CD4-positive, alpha-beta T cell (primary cell): ENCODE measurements at regions not wholly inside any gene's neighbourhood (a gene's known extent, or its start where the extent isn't known, plus 50 kb on each side); places are given as distances from the start of the nearest gene placed in this dataset.
"Not testable (repeated sequence)": the region's sequence is repeated elsewhere in the genome, so short reads cannot be mapped to it uniquely, and the experiment has no call there.

Experiments used
- ATAC-seq: fragments of 200-7000 bp; cut with Tn5 transposase; one replicate; pipeline ENCODE4 v1.10.0; 2022; ENCODE audit warnings: mild to moderate bottlenecking; ENCODE audit not compliant: poor library complexity
- CTCF ChIA-PET: fragments of 350-600 bp; sonication (Branson Sonifier 250); formaldehyde crosslinking; loops from one replicate; lab custom pipeline; 2021; ENCODE audit warnings: antibody characterized with exemption, inconsistent platforms; lab: Charles Lee
- POLR2A ChIA-PET: fragments of 350-600 bp; sonication (Branson Sonifier 250); formaldehyde crosslinking; loops from one replicate; lab custom pipeline; 2021; ENCODE audit warnings: antibody characterized with exemption, inconsistent platforms; lab: Charles Lee
- DNase-seq, 14 experiments: peaks; one replicate each; pipeline ENCODE4 v3.0.0-alpha.2; 2013 to 2020; ENCODE audit warnings: mixed read lengths in 2 of 14
- H3K27ac ChIP-seq, 2 donors: one replicate each; pipeline versions ENCODE4 v1.5.1 to v1.7.0; 2013; ENCODE audit warnings: low read length in 2 of 2, low read depth in 1 of 2, mild to moderate bottlenecking in 1 of 2
- H3K27me3 ChIP-seq, 2 experiments: 1 replicate in 1 of 2; 2 replicates in 1 of 2; pipeline versions ENCODE4 v1.6.1 to v1.7.0; 2013; ENCODE audit warnings: low read length in 2 of 2, control low read depth in 1 of 2, mild to moderate bottlenecking in 1 of 2, moderate library complexity in 1 of 2; ENCODE audit not compliant: insufficient read depth in 2 of 2, control insufficient read depth in 1 of 2
- H3K36me3 ChIP-seq: one replicate; pipeline ENCODE4 v1.6.1; 2013; ENCODE audit warnings: low read length, control low read depth; ENCODE audit not compliant: insufficient read depth
- H3K4me1 ChIP-seq: one replicate; pipeline ENCODE4 v1.6.1; 2013; ENCODE audit warnings: low read length, control low read depth; ENCODE audit not compliant: insufficient read depth
- H3K4me3 ChIP-seq: one replicate; pipeline ENCODE4 v1.5.1; 2013; ENCODE audit warnings: mild to moderate bottlenecking, low read length, moderate library complexity
- H3K9me3 ChIP-seq, 2 experiments: 1 replicate in 1 of 2; 2 replicates in 1 of 2; pipeline versions ENCODE4 v1.6.1 to v1.7.0; 2013; ENCODE audit warnings: low read length in 2 of 2, mild to moderate bottlenecking in 2 of 2, control low read depth in 1 of 2, moderate library complexity in 1 of 2; ENCODE audit not compliant: control insufficient read depth in 1 of 2, insufficient read depth in 1 of 2
- H3K27ac Mint-ChIP-seq: one replicate; pipeline ENCODE4 v1.8.0; 2020; ENCODE audit warnings: mixed read lengths
- H3K27me3 Mint-ChIP-seq: one replicate; pipeline ENCODE4 v1.8.0; 2021; ENCODE audit warnings: mixed read lengths
- H3K36me3 Mint-ChIP-seq: one replicate; pipeline ENCODE4 v1.8.0; 2021; ENCODE audit warnings: low read depth, mixed read lengths
- H3K4me1 Mint-ChIP-seq: one replicate; pipeline ENCODE4 v1.8.0; 2021; ENCODE audit warnings: low read depth, mixed read lengths
- H3K4me3 Mint-ChIP-seq: one replicate; pipeline ENCODE4 v1.8.0; 2020; ENCODE audit warnings: mild to moderate bottlenecking, mixed read lengths
- H3K9me3 Mint-ChIP-seq: one replicate; pipeline ENCODE4 v1.8.0; 2020; ENCODE audit warnings: mixed read lengths
- intact Hi-C, 2 experiments: fragments of 100-400 bp; cut with DNase I in 1 of 2; cut with micrococcal nuclease in 1 of 2; formaldehyde crosslinking; loops; one replicate each; pipeline versions ENCODE4 v1.15.1 to v1.9.0; 2023 to 2025; cut with DNase I, micrococcal nuclease

DNA sequence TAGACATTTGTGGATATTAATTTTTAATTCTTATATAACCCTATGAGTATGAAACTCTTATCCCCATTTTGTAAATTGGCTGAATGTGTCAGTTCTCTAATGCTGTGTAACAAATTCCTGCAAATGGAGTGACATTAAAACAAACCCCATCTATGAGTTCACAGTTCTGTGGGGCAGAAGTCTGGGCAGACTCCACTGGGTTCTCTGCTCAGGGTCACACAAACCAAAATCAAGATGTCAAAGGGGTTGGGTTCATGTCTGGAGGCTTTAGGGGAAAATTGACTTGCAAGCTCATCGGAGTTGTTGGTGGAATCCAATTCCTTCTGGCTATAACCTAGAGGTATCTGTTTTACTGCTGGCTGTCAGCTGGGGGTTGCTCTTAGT, 301.6 kb upstream of the PLGLB2 start:
- intact Hi-C loops, ATAC-seq: not testable (repeated sequence)

DNA sequence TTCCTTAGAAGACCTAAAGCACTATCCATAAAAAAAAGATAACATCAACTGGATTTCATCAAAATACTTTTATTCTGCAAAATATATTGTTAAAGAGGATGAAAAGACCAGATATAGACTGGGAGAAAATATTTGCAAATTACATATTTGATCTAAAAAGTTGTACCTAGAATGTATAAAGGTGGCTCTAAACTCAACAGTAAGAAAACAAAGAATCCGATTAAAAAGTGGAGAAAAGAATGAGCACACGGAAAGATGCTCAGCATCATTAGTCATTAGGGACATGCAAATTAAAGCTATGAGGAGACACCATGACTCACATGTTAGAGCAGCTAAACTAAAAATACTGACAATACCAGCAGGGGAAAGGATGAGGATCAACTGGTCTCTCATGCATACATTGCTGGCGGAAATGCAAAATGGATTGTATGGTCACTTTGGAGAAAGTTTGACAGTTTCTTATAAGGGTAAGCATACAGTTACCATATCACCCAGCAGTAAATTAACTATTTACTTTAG, 298.4 kb upstream of the PLGLB2 start:
- not testable (repeated sequence) for H3K4me1 Mint-ChIP-seq, ATAC-seq, H3K4me3 Mint-ChIP-seq

More for the DNA sequence above, 301.6 kb upstream of the PLGLB2 start:
- H3K27me3 ChIP-seq, H3K9me3 Mint-ChIP-seq, H3K27ac Mint-ChIP-seq, H3K9me3 ChIP-seq, H3K36me3 Mint-ChIP-seq, H3K27me3 Mint-ChIP-seq, DNase-seq, H3K4me3 ChIP-seq, H3K4me1 Mint-ChIP-seq, H3K36me3 ChIP-seq, H3K27ac ChIP-seq, CTCF ChIA-PET, H3K4me1 ChIP-seq, POLR2A ChIA-PET, H3K4me3 Mint-ChIP-seq: not testable (repeated sequence)

DNA sequence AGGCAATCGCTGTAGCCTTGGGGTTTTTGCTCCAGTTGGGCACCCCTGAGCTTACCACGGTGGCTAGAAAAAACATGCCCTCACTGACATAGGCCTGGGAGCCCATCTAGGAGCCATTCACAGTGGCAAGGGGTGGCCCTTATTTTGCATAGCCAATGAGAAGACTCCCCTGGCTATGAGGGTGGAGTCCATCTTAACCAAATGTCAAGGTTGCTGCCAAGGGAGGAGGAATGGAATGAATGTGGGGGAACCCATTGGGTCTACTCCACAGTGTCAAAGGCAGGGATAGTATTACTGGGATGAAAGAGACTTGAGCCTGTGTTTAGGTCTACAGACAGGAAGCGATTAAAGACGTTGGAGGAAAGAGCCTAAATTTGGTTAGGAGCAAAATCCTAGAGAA, 295.7 kb upstream of the PLGLB2 start:
- H3K27me3 ChIP-seq, H3K27me3 Mint-ChIP-seq, H3K36me3 Mint-ChIP-seq, H3K9me3 Mint-ChIP-seq, H3K4me3 ChIP-seq, H3K27ac Mint-ChIP-seq, POLR2A ChIA-PET, H3K27ac ChIP-seq, H3K4me1 ChIP-seq, CTCF ChIA-PET, intact Hi-C loops, H3K36me3 ChIP-seq, DNase-seq, ATAC-seq, H3K9me3 ChIP-seq, H3K4me1 Mint-ChIP-seq, H3K4me3 Mint-ChIP-seq: not testable (repeated sequence)

More for the DNA sequence above, 298.4 kb upstream of the PLGLB2 start:
- H3K27me3 ChIP-seq, DNase-seq, POLR2A ChIA-PET, H3K27ac ChIP-seq, H3K9me3 ChIP-seq, H3K9me3 Mint-ChIP-seq, H3K27ac Mint-ChIP-seq, intact Hi-C loops, H3K27me3 Mint-ChIP-seq, H3K36me3 ChIP-seq, H3K36me3 Mint-ChIP-seq, H3K4me1 ChIP-seq, H3K4me3 ChIP-seq, CTCF ChIA-PET: not testable (repeated sequence)

DNA sequence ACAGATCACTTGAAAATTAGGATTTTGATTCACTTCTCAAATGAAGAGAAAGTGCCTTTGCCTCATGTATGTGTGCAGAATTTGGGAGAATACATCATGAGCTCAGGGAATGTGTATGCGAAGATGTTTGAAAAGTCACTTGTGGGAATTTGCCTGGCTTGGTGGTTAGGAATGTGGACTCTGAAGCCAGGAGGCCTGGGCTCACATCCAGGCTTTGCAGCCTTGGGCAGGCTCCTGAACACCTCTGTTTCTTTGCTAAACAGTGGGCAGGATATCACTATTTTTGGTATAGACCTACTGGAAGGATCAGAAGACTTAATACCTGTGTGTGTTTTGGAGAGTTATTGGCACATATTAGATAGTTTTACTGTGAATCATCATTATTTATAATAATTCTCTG, 295.0 kb upstream of the PLGLB2 start:
- POLR2A ChIA-PET, H3K27ac Mint-ChIP-seq, intact Hi-C loops, H3K36me3 Mint-ChIP-seq, H3K4me1 ChIP-seq, ATAC-seq, H3K27me3 ChIP-seq, H3K4me3 Mint-ChIP-seq, H3K27ac ChIP-seq, H3K27me3 Mint-ChIP-seq, H3K9me3 Mint-ChIP-seq, H3K4me1 Mint-ChIP-seq, DNase-seq, H3K9me3 ChIP-seq, CTCF ChIA-PET, H3K36me3 ChIP-seq, H3K4me3 ChIP-seq: not testable (repeated sequence)

DNA sequence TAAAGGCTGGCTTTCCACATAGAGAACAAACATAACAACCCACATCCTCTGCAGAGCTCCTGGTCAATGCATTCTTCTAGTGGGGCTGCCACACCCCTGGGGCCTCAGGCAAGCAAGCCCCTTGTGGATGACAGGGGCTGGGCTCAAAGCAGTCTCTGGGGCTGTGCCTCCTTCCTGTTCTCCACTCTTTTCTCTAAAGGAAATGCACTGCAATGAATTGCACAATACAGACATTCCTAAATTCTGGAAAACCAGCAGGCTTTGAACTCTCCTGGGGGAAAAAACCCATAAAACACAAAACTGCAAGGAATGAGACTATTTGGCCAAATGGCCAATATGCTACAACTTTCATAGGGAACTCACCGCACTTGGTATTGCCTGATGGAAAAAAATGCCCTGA, 293.9 kb upstream of the PLGLB2 start:
- H3K9me3 ChIP-seq, ATAC-seq, H3K36me3 ChIP-seq, H3K4me3 ChIP-seq, H3K4me1 ChIP-seq, H3K9me3 Mint-ChIP-seq, H3K4me1 Mint-ChIP-seq, H3K27ac ChIP-seq, H3K4me3 Mint-ChIP-seq, intact Hi-C loops, H3K36me3 Mint-ChIP-seq, H3K27me3 Mint-ChIP-seq, H3K27me3 ChIP-seq, DNase-seq, POLR2A ChIA-PET, CTCF ChIA-PET, H3K27ac Mint-ChIP-seq: not testable (repeated sequence)

DNA sequence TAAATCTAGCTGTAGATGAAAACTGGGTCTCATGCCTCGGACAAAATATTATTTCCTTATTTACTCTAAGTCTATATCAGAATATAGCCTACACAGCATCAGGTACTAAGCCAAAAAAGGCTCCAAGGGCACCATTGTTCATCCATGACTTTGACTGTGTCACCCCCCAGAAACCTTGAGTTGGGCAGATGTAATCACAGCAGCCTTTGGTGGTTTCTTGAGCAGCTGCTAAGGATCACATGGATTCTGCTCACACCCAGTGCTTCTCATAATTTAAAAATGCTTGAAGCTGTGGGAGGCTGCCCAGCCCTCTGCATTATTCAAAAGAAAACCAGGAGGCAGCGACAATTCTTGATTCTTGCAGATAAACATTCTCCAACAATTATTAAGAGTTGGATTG, 293.5 kb upstream of the PLGLB2 start:
- H3K9me3 ChIP-seq, intact Hi-C loops, H3K27ac Mint-ChIP-seq, CTCF ChIA-PET, H3K4me1 Mint-ChIP-seq, H3K27me3 Mint-ChIP-seq, H3K36me3 ChIP-seq, H3K27me3 ChIP-seq, H3K4me3 ChIP-seq, H3K9me3 Mint-ChIP-seq, DNase-seq, H3K27ac ChIP-seq, H3K4me1 ChIP-seq, ATAC-seq, H3K4me3 Mint-ChIP-seq, H3K36me3 Mint-ChIP-seq, POLR2A ChIA-PET: not testable (repeated sequence)

DNA sequence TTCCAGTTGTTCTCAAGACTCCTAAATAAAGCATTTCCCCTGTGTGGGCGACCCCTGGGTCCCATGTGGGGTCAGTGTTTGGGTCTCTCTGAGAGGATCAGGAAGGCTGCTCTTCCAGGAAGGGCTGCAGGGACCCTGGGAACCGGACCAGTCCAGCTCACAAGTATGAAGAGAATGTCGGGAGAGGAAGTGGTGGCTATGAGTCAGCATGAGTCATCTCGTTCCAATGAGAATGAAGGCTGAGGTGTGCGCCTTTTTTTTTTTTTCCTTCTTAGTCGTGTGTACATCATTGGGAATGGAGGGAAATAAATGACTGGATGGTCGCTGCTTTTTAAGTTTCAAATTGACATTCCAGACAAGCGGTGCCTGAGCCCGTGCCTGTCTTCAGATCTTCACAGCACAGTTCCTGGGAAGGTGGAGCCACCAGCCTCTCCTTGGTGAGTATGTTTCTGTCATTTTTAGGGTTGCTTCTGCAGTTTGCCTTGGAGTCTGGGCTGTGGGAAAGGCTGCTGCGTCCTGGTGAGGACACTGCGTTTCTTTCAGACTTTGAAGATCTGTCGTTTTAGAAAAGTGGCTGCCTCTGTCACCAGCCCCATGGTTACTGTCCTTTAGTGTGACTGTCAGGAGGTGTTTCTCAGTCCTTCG, 292.6 kb upstream of the PLGLB2 start:
- H3K9me3 Mint-ChIP-seq, H3K27ac Mint-ChIP-seq, H3K4me1 ChIP-seq, H3K27me3 Mint-ChIP-seq, H3K36me3 ChIP-seq, H3K4me1 Mint-ChIP-seq, DNase-seq, H3K27me3 ChIP-seq, intact Hi-C loops, H3K36me3 Mint-ChIP-seq, CTCF ChIA-PET, H3K27ac ChIP-seq, H3K9me3 ChIP-seq, POLR2A ChIA-PET: not testable (repeated sequence)
- peak overlapping the region; percentile 77 for H3K4me3 Mint-ChIP-seq
- ATAC-seq, result peak; percentile 49
- H3K4me3 ChIP-seq, result peak overlapping the region; percentile 50
